H1 (cell line): ENCODE measurements at regions not wholly inside any gene's neighbourhood (a gene's known extent, or its start where the extent isn't known, plus 50 kb on each side); places are given as distances from the start of the nearest gene placed in this dataset.

Source experiments
- CTCF ChIA-PET: fragments of 300-600 bp; sonication (Branson Sonifier 250); formaldehyde crosslinking; loops from one replicate; lab custom pipeline; 2021; ENCODE audit not compliant: partially characterized antibody; lab: Charles Lee
- POLR2A ChIA-PET: fragments of 300-600 bp; sonication (Branson Sonifier 250); formaldehyde crosslinking; loops from one replicate; lab custom pipeline; 2021; ENCODE audit warnings: inconsistent platforms; ENCODE audit not compliant: partially characterized antibody; lab: Charles Lee
- DNase-seq, 2 experiments: peaks; one replicate each; pipeline versions ENCODE4 v3.0.0 to v3.0.0-alpha.2; 2010 to 2022; ENCODE audit warnings: low spot score in 2 of 2, low read depth in 1 of 2, mixed read lengths in 1 of 2
- FAIRE-seq: peaks from 2 replicates; lab custom pipeline; 2011; peaks lifted over from hg19 to GRCh38; lab: Jason Lieb, UNC
- H2AFZ ChIP-seq: 2 replicates; pipeline ENCODE4 v1.8.1; 2012; ENCODE audit warnings: low read length, inconsistent platforms
- H2AK5ac ChIP-seq: 2 replicates; pipeline ENCODE4 v1.6.1; 2013; ENCODE audit warnings: low read depth, low read length
- H2BK120ac ChIP-seq: replicated peaks from 2 replicates; pipeline ENCODE3; 2013; ENCODE audit warnings: low read depth, low read length, inconsistent platforms
- H2BK12ac ChIP-seq: 2 replicates; pipeline ENCODE4 v1.6.1; 2013; ENCODE audit warnings: low read depth, low read length
- H2BK15ac ChIP-seq: 2 replicates; pipeline ENCODE4 v1.6.1; 2013; ENCODE audit warnings: low read length
- H2BK20ac ChIP-seq: 2 replicates; pipeline ENCODE4 v1.6.1; 2013; ENCODE audit warnings: low read length
- H2BK5ac ChIP-seq: 2 replicates; pipeline ENCODE4 v1.6.1; 2013; ENCODE audit warnings: low read depth, low read length
- H3K14ac ChIP-seq: 2 replicates; pipeline ENCODE4 v1.6.1; 2013; ENCODE audit warnings: inconsistent platforms; ENCODE audit not compliant: insufficient read length
- H3K18ac ChIP-seq: 2 replicates; pipeline ENCODE4 v1.6.1; 2013; ENCODE audit warnings: low read length; ENCODE audit errors: extremely low read depth
- H3K23ac ChIP-seq: 2 replicates; pipeline ENCODE4 v1.6.1; 2013; ENCODE audit warnings: inconsistent platforms; ENCODE audit not compliant: insufficient read length
- H3K23me2 ChIP-seq: 2 replicates; pipeline ENCODE4 v1.6.1; 2013; ENCODE audit warnings: low read depth, low read length
- H3K27ac ChIP-seq: 2 replicates; pipeline ENCODE4 v1.6.1; 2011; ENCODE audit warnings: low read depth, low read length, inconsistent platforms
- H3K27me3 ChIP-seq, 4 experiments: replicated peaks in 1 of 4; 1 replicate in 1 of 4; 2 replicates in 3 of 4; pipeline versions ENCODE4 v1.6.1 to v1.8.1; 2011 to 2013; ENCODE audit warnings: low read length in 3 of 4, mild to moderate bottlenecking in 3 of 4, inconsistent platforms in 2 of 4, mixed read lengths in 2 of 4, moderate library complexity in 1 of 4; ENCODE audit not compliant: control insufficient read depth in 3 of 4, insufficient read depth in 3 of 4; ENCODE audit errors: extremely low read depth in 1 of 4
- H3K36me3 ChIP-seq, 4 experiments: 2 replicates each; pipeline versions ENCODE4 v1.6.1 to v1.8.1; 2011 to 2013; ENCODE audit warnings: mild to moderate bottlenecking in 4 of 4, low read length in 3 of 4, moderate library complexity in 2 of 4, control low read depth in 1 of 4, inconsistent platforms in 1 of 4; ENCODE audit not compliant: insufficient read depth in 4 of 4, control insufficient read depth in 2 of 4
- H3K4ac ChIP-seq: replicated peaks from 2 replicates; pipeline ENCODE3; 2013; ENCODE audit warnings: low read length, low read depth, mixed read lengths, inconsistent platforms; ENCODE audit not compliant: insufficient read length
- H3K4me1 ChIP-seq, 4 experiments: replicated peaks in 1 of 4; 1 replicate in 1 of 4; 2 replicates in 3 of 4; pipeline versions ENCODE4 v1.6.1 to v1.8.1; 2011 to 2013; ENCODE audit warnings: low read length in 3 of 4, inconsistent platforms in 2 of 4, mixed read lengths in 1 of 4; ENCODE audit not compliant: insufficient read depth in 4 of 4, control insufficient read depth in 3 of 4
- H3K4me2 ChIP-seq, 2 experiments: 2 replicates each; pipeline versions ENCODE4 v1.6.1 to v1.8.1; 2011 to 2013; ENCODE audit warnings: low read depth in 2 of 2, low read length in 2 of 2, control low read depth in 1 of 2, inconsistent platforms in 1 of 2, mild to moderate bottlenecking in 1 of 2; ENCODE audit not compliant: insufficient read depth in 1 of 2
- H3K4me3 ChIP-seq, 4 experiments: fragments of 200-600, 300-600 bp in 1 of 4; sonication (generic), shearing (Covaris generic), sonication (Bioruptor Twin) in 1 of 4; 2 replicates each; pipeline versions ENCODE4 v1.5.1 to v1.8.1; 2011 to 2016; ENCODE audit warnings: low read length in 4 of 4, low read depth in 3 of 4, control low read depth in 2 of 4, inconsistent platforms in 2 of 4, mild to moderate bottlenecking in 2 of 4, mixed read lengths in 1 of 4, moderate library complexity in 1 of 4; ENCODE audit not compliant: insufficient read depth in 2 of 4; ENCODE audit errors: extremely low read depth in 1 of 4
- H3K56ac ChIP-seq: replicated peaks from 2 replicates; pipeline ENCODE3; 2013; ENCODE audit warnings: low read depth, mild to moderate bottlenecking, mixed read lengths, low read length, inconsistent platforms; ENCODE audit not compliant: insufficient read length
- H3K79me1 ChIP-seq: 2 replicates; pipeline ENCODE4 v1.6.1; 2013; ENCODE audit warnings: low read depth, low read length, control low read depth
- H3K79me2 ChIP-seq, 2 experiments: 2 replicates each; pipeline versions ENCODE4 v1.6.1 to v1.8.1; 2012 to 2013; ENCODE audit warnings: low read length in 2 of 2, mild to moderate bottlenecking in 2 of 2, inconsistent platforms in 1 of 2; ENCODE audit not compliant: insufficient read depth in 2 of 2, control insufficient read depth in 1 of 2
- H3K9ac ChIP-seq, 4 experiments: replicated peaks in 1 of 4; 1 replicate in 1 of 4; 2 replicates in 3 of 4; pipeline versions ENCODE4 v1.6.1 to v1.8.1; 2011 to 2013; ENCODE audit warnings: low read depth in 3 of 4, low read length in 3 of 4, control low read depth in 2 of 4, mild to moderate bottlenecking in 2 of 4, moderate library complexity in 2 of 4, inconsistent platforms in 1 of 4; ENCODE audit errors: extremely low read depth in 1 of 4
- H3K9me3 ChIP-seq, 2 experiments: 2 replicates each; pipeline versions ENCODE4 v1.6.1 to v1.8.1; 2012 to 2013; ENCODE audit warnings: mild to moderate bottlenecking in 2 of 2, moderate library complexity in 2 of 2, control low read depth in 1 of 2, inconsistent platforms in 1 of 2, low read depth in 1 of 2, low read length in 1 of 2, mixed read lengths in 1 of 2; ENCODE audit not compliant: insufficient read depth in 2 of 2
- H4K20me1 ChIP-seq, 2 experiments: replicated peaks in 1 of 2; 2 replicates each; pipeline versions ENCODE3 to v1.8.1; 2011 to 2013; ENCODE audit warnings: inconsistent platforms in 2 of 2, low read length in 2 of 2, mild to moderate bottlenecking in 1 of 2; ENCODE audit not compliant: insufficient read depth in 2 of 2, control insufficient read depth in 1 of 2
- H4K5ac ChIP-seq: 2 replicates; pipeline ENCODE4 v1.6.1; 2013; ENCODE audit warnings: low read length, low read depth, mixed read lengths, inconsistent platforms; ENCODE audit not compliant: insufficient read length
- H4K8ac ChIP-seq: 2 replicates; pipeline ENCODE4 v1.8.0; 2013; ENCODE audit warnings: mild to moderate bottlenecking, moderate library complexity, low read length, inconsistent platforms; ENCODE audit not compliant: insufficient read depth; ENCODE audit errors: extremely low read depth
- H4K91ac ChIP-seq: replicated peaks from 2 replicates; pipeline ENCODE3; 2013; ENCODE audit warnings: low read length, mixed read lengths, inconsistent platforms; ENCODE audit not compliant: insufficient read length
- EP300 ChIP-seq, 2 experiments: IDR thresholded peaks; 1 replicate in 1 of 2; 2 replicates in 1 of 2; pipeline ENCODE4 v1.6.1; 2011 to 2012; ENCODE audit warnings: low read depth in 2 of 2, low read length in 2 of 2, mild to moderate bottlenecking in 2 of 2, borderline replicate concordance in 1 of 2, inconsistent platforms in 1 of 2, moderate library complexity in 1 of 2
- RNF2 ChIP-seq: fragments of 200-900, 300-1000 bp; sonication (generic); IDR thresholded peaks from 2 replicates; pipeline ENCODE4 v1.7.1; 2016; ENCODE audit warnings: borderline replicate concordance, low read depth, mild to moderate bottlenecking, antibody characterized with exemption, low read length; ENCODE audit not compliant: poor library complexity, severe bottlenecking; ENCODE audit errors: missing control alignments
- WGBS, 2 experiments: shearing (Covaris generic) in 1 of 2; methylation state at CpG; one replicate each; pipeline versions ENCODE4 v1.1.6 to v1.1.7; 2013 to 2015; ENCODE audit warnings: low lambda C conversion rate in 2 of 2, mixed read lengths in 2 of 2, inconsistent platforms in 1 of 2, low coverage in 1 of 2, missing lambda C conversion rate in 1 of 2; ENCODE audit not compliant: insufficient replicate concordance in 2 of 2, insufficient coverage in 1 of 2, insufficient read length in 1 of 2; ENCODE audit errors: extremely low coverage in 1 of 2, missing lambda C conversion rate in 1 of 2; 5-methylcytosine and 5-hydroxymethylcytosine counted together

GRCh38 chr13:31060220-31060619 is 101.5 kb downstream of the HSPH1 start:
- H3K36me3 ChIP-seq, result no peaks in the 10 kb centered on the region
- H4K8ac ChIP-seq, result no peak overlapping the region
- FAIRE-seq, result no peak
- H2AK5ac ChIP-seq, result no peak overlapping the region
- no peak overlapping the region for H2BK15ac ChIP-seq
- H3K23ac ChIP-seq, result no peak overlapping the region
- no peak for DNase-seq
- H3K9me3 ChIP-seq, result no peaks in the 10 kb centered on the region
- no peak overlapping the region for H2BK120ac ChIP-seq
- no peak overlapping the region for H3K4me3 ChIP-seq
- no peak overlapping the region for H4K91ac ChIP-seq
- H2AFZ ChIP-seq, result no peak overlapping the region
- H3K4me2 ChIP-seq, result no peak overlapping the region
- no peaks in the 10 kb centered on the region for H3K79me2 ChIP-seq
- no peak overlapping the region for H4K5ac ChIP-seq
- no peak overlapping the region for H3K27ac ChIP-seq
- H3K23me2 ChIP-seq, result peaks cover 4% of the 10 kb centered on the region; the same call in 1 of the 2 replicates
- H3K9ac ChIP-seq, result no peak overlapping the region
- no peak overlapping the region for H2BK5ac ChIP-seq
- no peaks in the 10 kb centered on the region; a peak in 1 of 7 replicates for H3K4me1 ChIP-seq
- no peaks in the 10 kb centered on the region for H3K27me3 ChIP-seq
- H3K18ac ChIP-seq, result no peak overlapping the region
- H3K4ac ChIP-seq, result no peak overlapping the region
- H2BK12ac ChIP-seq, result no peak overlapping the region
- H4K20me1 ChIP-seq, result no peaks in the 10 kb centered on the region
- no peak overlapping the region for H3K56ac ChIP-seq
- CTCF ChIA-PET, result interaction anchor here (0.7 to 1.3 kb wide), 5 partner anchors 8 to 203 kb away, joined by 3 read pairs; no protein-coding TSS in a partner anchor
- H2BK20ac ChIP-seq, result no peak overlapping the region
- WGBS, 2 experiments, result 98% methylated on average over 3 of the region's 3 CpGs; no CpG with 5 or more reads in 1 of the 2 experiments
- TF ChIP-seq EP300 (IDR thresholded peaks at IDR 0.05; ENCODE audit: borderline replicate concordance in 1 of 2, low read depth in 2 of 2, low read length in 2 of 2) (no peak), RNF2 (no peak)
- POLR2A ChIA-PET, result no interaction called here
- H3K79me1 ChIP-seq, result no peaks in the 10 kb centered on the region
- no peak overlapping the region for H3K14ac ChIP-seq
